IPS DF 6.9 (cell line): ENCODE measurements at regions not wholly inside any gene's neighbourhood (a gene's known extent, or its start where the extent isn't known, plus 50 kb on each side); places are given as distances from the start of the nearest gene placed in this dataset.

ENCODE experiments used
- DNase-seq: peaks from one replicate; pipeline ENCODE4 v3.0.0-alpha.2; 2013; ENCODE audit warnings: low read depth, low spot score
- H3K27ac ChIP-seq: one replicate; pipeline ENCODE4 v1.5.1; 2013; ENCODE audit warnings: low read length, control low read depth
- H3K27me3 ChIP-seq: 2 replicates; pipeline ENCODE4 v1.6.1; 2013; ENCODE audit warnings: mild to moderate bottlenecking, low read length; ENCODE audit not compliant: control insufficient read depth, insufficient read depth
- H3K36me3 ChIP-seq: 2 replicates; pipeline ENCODE4 v1.6.1; 2013; ENCODE audit warnings: low read length; ENCODE audit not compliant: control insufficient read depth, insufficient read depth
- H3K4me1 ChIP-seq: 2 replicates; pipeline ENCODE4 v1.6.1; 2013; ENCODE audit warnings: low read length; ENCODE audit not compliant: control insufficient read depth, insufficient read depth
- H3K4me3 ChIP-seq: 2 replicates; pipeline ENCODE4 v1.5.1; 2013; ENCODE audit warnings: mild to moderate bottlenecking, low read length
- H3K9me3 ChIP-seq: 2 replicates; pipeline ENCODE4 v1.6.1; 2013; ENCODE audit warnings: low read length, inconsistent platforms; ENCODE audit not compliant: control insufficient read depth, insufficient read depth
- WGBS: extraction: QIAGEN DNeasy Blood & Tissue Kit; methylation state at CpG from one replicate; pipeline ENCODE4 v1.1.7; 2013; ENCODE audit warnings: mixed read lengths, missing lambda C conversion rate; ENCODE audit not compliant: insufficient read length, insufficient coverage; 5-methylcytosine and 5-hydroxymethylcytosine counted together

GRCh38 chr4:63580796-63581475 is 828.3 kb downstream of the TECRL start:
- Histone ChIP-seq H3K27ac (no peak overlapping the region), H3K36me3 (no peaks in the 10 kb centered on the region), H3K27me3 (no peaks in the 10 kb centered on the region), H3K9me3 (no peaks in the 10 kb centered on the region), H3K4me3 (no peak overlapping the region), H3K4me1 (no peaks in the 10 kb centered on the region)
- no peak for DNase-seq
- no CpG with 5 or more reads among the region's 1 CpG for WGBS

GRCh38 chr4:63578383-63578782 is 830.9 kb downstream of the TECRL start:
- no peaks in the 10 kb centered on the region for H3K4me1 ChIP-seq
- H3K9me3 ChIP-seq, result no peaks in the 10 kb centered on the region
- H3K36me3 ChIP-seq, result no peaks in the 10 kb centered on the region
- DNase-seq, result no peak
- no peak overlapping the region for H3K27ac ChIP-seq
- H3K4me3 ChIP-seq, result no peak overlapping the region
- H3K27me3 ChIP-seq, result no peaks in the 10 kb centered on the region

GRCh38 chr4:63566658-63567057 is 842.6 kb downstream of the TECRL start:
- Histone ChIP-seq H3K27ac (no peak overlapping the region), H3K36me3 (no peaks in the 10 kb centered on the region), H3K27me3 (no peaks in the 10 kb centered on the region), H3K4me3 (no peak overlapping the region), H3K9me3 (no peaks in the 10 kb centered on the region), H3K4me1 (no peaks in the 10 kb centered on the region)
- DNase-seq, result no peak
- WGBS, result no CpG with 5 or more reads among the region's 2 CpGs

GRCh38 chr4:63563288-63564014 is 845.8 kb downstream of the TECRL start:
- H3K4me3 ChIP-seq, result no peak overlapping the region

GRCh38 chr4:63558709-63559108 is 850.5 kb downstream of the TECRL start:
- Histone ChIP-seq H3K36me3 (no peaks in the 10 kb centered on the region), H3K4me3 (no peak overlapping the region), H3K27me3 (no peaks in the 10 kb centered on the region), H3K27ac (no peak overlapping the region), H3K4me1 (no peaks in the 10 kb centered on the region), H3K9me3 (no peaks in the 10 kb centered on the region)
- no peak for DNase-seq

More at GRCh38 chr4:63563288-63564014, 845.8 kb downstream of the TECRL start:
- no peak for DNase-seq
- Histone ChIP-seq H3K9me3 (no peaks in the 10 kb centered on the region), H3K27ac (no peak overlapping the region), H3K36me3 (no peaks in the 10 kb centered on the region), H3K27me3 (no peaks in the 10 kb centered on the region), H3K4me1 (no peaks in the 10 kb centered on the region)
- WGBS, result no CpG with 5 or more reads among the region's 4 CpGs

GRCh38 chr4:63556332-63556731 is 852.9 kb downstream of the TECRL start:
- Histone ChIP-seq H3K9me3 (no peaks in the 10 kb centered on the region), H3K4me1 (no peaks in the 10 kb centered on the region), H3K4me3 (no peak overlapping the region), H3K27ac (no peak overlapping the region), H3K36me3 (no peaks in the 10 kb centered on the region), H3K27me3 (no peaks in the 10 kb centered on the region)
- no CpG with 5 or more reads among the region's 4 CpGs for WGBS
- DNase-seq, result peak; percentile 31

GRCh38 chr4:63553123-63553522 is 856.1 kb downstream of the TECRL start:
- no peak for DNase-seq
- H3K36me3 ChIP-seq, result no peaks in the 10 kb centered on the region
- H3K4me3 ChIP-seq, result no peak overlapping the region
- H3K4me1 ChIP-seq, result no peaks in the 10 kb centered on the region
- no peaks in the 10 kb centered on the region for H3K9me3 ChIP-seq
- no peak overlapping the region for H3K27ac ChIP-seq
- H3K27me3 ChIP-seq, result no peaks in the 10 kb centered on the region

- no peaks in the 10 kb centered on the region for H3K9me3 ChIP-seq
- H3K36me3 ChIP-seq, result no peaks in the 10 kb centered on the region
- H3K27me3 ChIP-seq, result no peaks in the 10 kb centered on the region
- H3K4me1 ChIP-seq, result no peaks in the 10 kb centered on the region
- no peak for DNase-seq
- H3K4me3 ChIP-seq, result no peak overlapping the region
- no peak overlapping the region for H3K27ac ChIP-seq
- WGBS, result no CpG with 5 or more reads among the region's 2 CpGs
These were observed 867.4 kb downstream of the TECRL start for GRCh38 chr4:63541828-63542227.

GRCh38 chr4:63529581-63530337 is 879.5 kb downstream of the TECRL start:
- WGBS, result no CpG with 5 or more reads among the region's 7 CpGs

GRCh38 chr4:63528256-63528991 is 880.8 kb downstream of the TECRL start:
- 100% methylated on average over 1 of the region's 4 CpGs for WGBS
- Histone ChIP-seq H3K27me3 (no peaks in the 10 kb centered on the region), H3K36me3 (no peaks in the 10 kb centered on the region), H3K27ac (no peak overlapping the region), H3K4me1 (no peaks in the 10 kb centered on the region), H3K4me3 (no peak overlapping the region), H3K9me3 (no peaks in the 10 kb centered on the region)
- no peak for DNase-seq

More at GRCh38 chr4:63529581-63530337, 879.5 kb downstream of the TECRL start:
- Histone ChIP-seq H3K9me3 (no peaks in the 10 kb centered on the region), H3K4me1 (no peaks in the 10 kb centered on the region), H3K36me3 (no peaks in the 10 kb centered on the region), H3K27ac (no peak overlapping the region), H3K27me3 (no peaks in the 10 kb centered on the region), H3K4me3 (no peak overlapping the region)
- DNase-seq, result no peak
